ENCODE measurements at regions not wholly inside any gene's neighbourhood (a gene's known extent, or its start where the extent isn't known, plus 50 kb on each side); places are given as distances from the start of the nearest gene placed in this dataset.

DNA sequence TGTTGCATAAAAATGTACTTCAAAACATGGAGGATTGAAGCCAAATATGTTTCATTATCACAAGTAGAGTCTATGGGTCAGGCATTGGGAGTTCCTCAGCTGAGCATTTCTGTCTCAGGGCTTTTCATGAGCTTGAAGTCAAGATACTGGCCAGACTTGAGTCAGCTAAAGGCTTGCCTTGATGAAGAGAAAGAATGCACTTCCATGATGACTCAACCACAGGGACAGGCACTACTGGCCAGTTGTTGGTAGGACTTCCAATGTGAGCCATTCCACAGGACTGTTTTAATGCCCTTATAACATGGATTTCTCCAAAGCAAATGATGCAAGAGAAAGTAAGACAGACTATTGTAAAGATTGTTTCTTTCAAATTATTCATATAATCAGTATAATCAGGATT is 895.6 kb downstream of the RAB28 start (continued):
- TF ChIP-seq ZSCAN16 (tag by site-specific recombination; IDR thresholded peaks at IDR 0.05): no peak
- TF ChIP-seq ZNF184 (tag by site-specific recombination; IDR thresholded peaks at IDR 0.05): no peak

DNA sequence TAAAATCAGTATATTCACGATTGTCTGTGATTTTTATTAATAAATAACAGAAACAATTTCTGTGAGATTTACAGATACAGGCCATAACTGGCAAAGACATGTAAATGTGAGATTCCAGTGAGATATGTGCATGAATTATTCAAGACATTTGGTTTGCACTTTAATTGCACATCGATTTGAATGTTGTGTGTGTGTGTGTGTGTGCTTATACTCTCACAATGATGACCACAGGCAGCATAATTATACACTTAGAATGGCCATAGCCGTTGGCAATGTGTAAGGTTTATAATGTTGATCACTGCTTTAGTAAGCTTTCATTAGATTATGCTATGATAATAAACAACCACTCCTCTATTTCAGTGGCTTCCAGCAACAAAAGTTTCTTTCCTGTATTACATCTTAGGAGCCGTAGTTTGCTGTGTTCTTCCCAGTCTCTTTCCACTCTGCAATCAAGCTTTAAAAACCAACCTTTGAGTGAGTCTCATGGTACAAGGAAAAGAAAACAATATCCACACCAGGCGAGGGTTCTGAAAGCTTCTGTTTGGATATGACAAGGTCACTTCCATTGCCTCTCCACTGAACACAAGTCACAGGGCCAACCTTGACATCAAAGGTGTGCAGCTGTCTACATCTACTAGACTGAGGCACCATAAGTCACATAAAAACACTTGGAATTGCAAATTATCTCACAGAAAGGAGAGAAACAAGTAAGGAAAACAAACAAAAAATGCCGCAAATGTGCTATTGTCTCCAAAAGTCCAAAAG is 897.7 kb downstream of the RAB28 start:
- H3K9me3 ChIP-seq (ENCODE audit: control insufficient read depth, insufficient read depth, low read depth, low read length): no peaks in the 10 kb centered on the region
- H3K4me1 ChIP-seq (ENCODE audit: control insufficient read depth, insufficient read depth, low read length): no peaks in the 10 kb centered on the region
- no peak overlapping the region for H3K27ac ChIP-seq (ENCODE audit: extremely low read depth, low read depth, low read length)
- ChIA-PET POLR2A (no interaction called here), CTCF (no interaction called here)
- H3K36me3 ChIP-seq (ENCODE audit: control insufficient read depth in 2 of 2, insufficient read depth in 1 of 2, low read length in 2 of 2): no peaks in the 10 kb centered on the region
- TF ChIP-seq ZNF433 (tag by site-specific recombination; IDR thresholded peaks at IDR 0.05; ENCODE audit: low read depth): no peak
- TF ChIP-seq ZNF837 (tag by site-specific recombination; IDR thresholded peaks at IDR 0.05): no peak
- TF ChIP-seq ZNF140 (tag by site-specific recombination; IDR thresholded peaks at IDR 0.05): no peak
- no peak for TF ChIP-seq ZXDB (tag by site-specific recombination; IDR thresholded peaks at IDR 0.05)
- no peak for TF ChIP-seq ZNF404 (tag by site-specific recombination; IDR thresholded peaks at IDR 0.05)
- TF ChIP-seq, protein P1, sequence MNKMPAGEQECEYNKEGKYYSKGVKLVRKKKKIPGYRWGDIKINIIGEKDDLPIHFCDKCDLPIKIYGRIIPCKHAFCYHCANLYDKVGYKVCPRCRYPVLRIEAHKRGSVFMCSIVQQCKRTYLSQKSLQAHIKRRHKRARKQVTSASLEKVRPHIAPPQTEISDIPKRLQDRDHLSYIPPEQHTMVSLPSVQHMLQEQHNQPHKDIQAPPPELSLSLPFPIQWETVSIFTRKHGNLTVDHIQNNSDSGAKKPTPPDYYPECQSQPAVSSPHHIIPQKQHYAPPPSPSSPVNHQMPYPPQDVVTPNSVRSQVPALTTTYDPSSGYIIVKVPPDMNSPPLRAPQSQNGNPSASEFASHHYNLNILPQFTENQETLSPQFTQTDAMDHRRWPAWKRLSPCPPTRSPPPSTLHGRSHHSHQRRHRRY (tag by site-specific recombination; IDR thresholded peaks at IDR 0.05): no peak
- no peak for TF ChIP-seq ZNF266 (tag by site-specific recombination; IDR thresholded peaks at IDR 0.05; ENCODE audit: low read depth)
- no peak for TF ChIP-seq ZEB2 (tag by site-specific recombination; IDR thresholded peaks at IDR 0.05)
- no peak for TF ChIP-seq ZNF792 (tag by site-specific recombination; IDR thresholded peaks at IDR 0.05)
- no peak for TF ChIP-seq ZNF19 (tag by site-specific recombination; IDR thresholded peaks at IDR 0.05; ENCODE audit: low read depth)
- TF ChIP-seq ZBTB17 (tag by site-specific recombination; IDR thresholded peaks at IDR 0.05): no peak
- no peak for TF ChIP-seq ZSCAN23 (tag by site-specific recombination; IDR thresholded peaks at IDR 0.05)
- TF ChIP-seq YY1 (tag by site-specific recombination; IDR thresholded peaks at IDR 0.05): no peak
- TF ChIP-seq ZNF24 (tag by site-specific recombination; IDR thresholded peaks at IDR 0.05): no peak
- H3K4me3 ChIP-seq (ENCODE audit: low read depth, low read length): no peak overlapping the region

DNA sequence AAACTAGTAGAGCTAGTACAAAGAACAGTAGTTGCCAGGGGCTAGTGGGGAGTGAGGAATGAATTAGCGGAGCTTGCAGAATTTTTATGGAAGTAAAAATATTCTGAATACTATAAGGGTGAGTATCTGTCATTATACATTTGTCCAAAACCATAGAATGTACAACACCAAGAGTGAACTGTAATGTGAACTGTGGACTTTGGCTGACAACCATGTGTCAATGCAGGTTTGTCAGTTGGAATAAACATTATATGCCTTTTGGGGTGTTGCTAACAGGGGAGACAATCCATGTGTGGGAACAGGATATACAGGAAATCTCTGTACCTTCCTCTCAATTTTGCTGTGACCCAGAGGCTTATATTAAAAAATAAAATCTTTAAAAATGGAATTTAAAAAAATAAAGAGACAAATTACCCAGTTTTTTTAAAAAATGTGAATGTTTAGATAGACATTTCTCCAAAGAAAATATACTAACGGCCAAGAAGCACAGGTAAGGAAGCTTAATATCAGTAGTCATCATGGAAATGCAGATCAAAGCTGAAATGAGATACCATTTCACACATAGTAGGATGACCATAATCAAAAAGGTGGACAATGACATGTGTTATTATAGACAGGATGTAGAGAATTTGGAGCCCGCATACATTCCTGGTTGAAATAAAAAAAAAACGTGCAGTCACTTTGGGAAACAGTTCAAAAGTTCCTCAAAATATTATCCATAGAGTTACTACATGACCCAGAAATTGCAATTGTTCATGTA is 899.8 kb downstream of the RAB28 start:
- H3K4me3 ChIP-seq (ENCODE audit: low read depth, low read length): no peak overlapping the region
- TF ChIP-seq, protein P2, sequence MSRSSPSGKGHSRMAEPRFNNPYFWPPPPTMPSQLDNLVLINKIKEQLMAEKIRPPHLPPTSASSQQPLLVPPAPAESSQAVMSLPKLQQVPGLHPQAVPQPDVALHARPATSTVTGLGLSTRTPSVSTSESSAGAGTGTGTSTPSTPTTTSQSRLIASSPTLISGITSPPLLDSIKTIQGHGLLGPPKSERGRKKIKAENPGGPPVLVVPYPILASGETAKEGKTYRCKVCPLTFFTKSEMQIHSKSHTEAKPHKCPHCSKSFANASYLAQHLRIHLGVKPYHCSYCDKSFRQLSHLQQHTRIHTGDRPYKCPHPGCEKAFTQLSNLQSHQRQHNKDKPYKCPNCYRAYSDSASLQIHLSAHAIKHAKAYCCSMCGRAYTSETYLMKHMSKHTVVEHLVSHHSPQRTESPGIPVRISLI (tag by site-specific recombination; IDR thresholded peaks at IDR 0.05): no peak
- TF ChIP-seq ZNF248 (tag by site-specific recombination; IDR thresholded peaks at IDR 0.05): no peak
- H3K27ac ChIP-seq (ENCODE audit: extremely low read depth, low read depth, low read length): no peak overlapping the region
- no peaks in the 10 kb centered on the region for H3K4me1 ChIP-seq (ENCODE audit: control insufficient read depth, insufficient read depth, low read length)
- H3K36me3 ChIP-seq (ENCODE audit: control insufficient read depth in 2 of 2, insufficient read depth in 1 of 2, low read length in 2 of 2): no peaks in the 10 kb centered on the region
- H3K9me3 ChIP-seq (ENCODE audit: control insufficient read depth, insufficient read depth, low read depth, low read length): no peaks in the 10 kb centered on the region
- ChIA-PET CTCF (no interaction called here), POLR2A (no interaction called here)

DNA sequence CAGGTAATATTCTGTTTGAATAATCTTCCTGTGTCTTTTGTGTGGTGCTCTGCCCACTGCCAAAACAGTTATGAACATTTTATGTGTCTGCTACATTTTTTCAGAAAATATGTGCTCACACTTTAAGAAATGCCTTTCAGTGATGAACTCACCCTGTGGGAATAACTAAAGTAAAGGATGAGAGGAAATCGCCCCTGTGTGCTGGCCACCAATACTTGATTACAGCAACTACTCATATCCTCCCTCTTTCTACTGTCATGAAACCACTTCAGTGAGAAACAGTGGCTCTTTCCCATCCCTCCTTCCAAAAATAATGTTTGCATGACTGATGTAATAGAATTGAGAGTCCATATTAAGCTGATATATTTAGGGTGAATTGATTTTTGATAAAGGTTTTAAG is 900.9 kb downstream of the RAB28 start:
- no peak overlapping the region for H3K4me3 ChIP-seq (ENCODE audit: low read depth, low read length)
- POLR2A ChIA-PET: no interaction called here
- H3K4me1 ChIP-seq (ENCODE audit: control insufficient read depth, insufficient read depth, low read length): no peaks in the 10 kb centered on the region
- no peaks in the 10 kb centered on the region for H3K9me3 ChIP-seq (ENCODE audit: control insufficient read depth, insufficient read depth, low read depth, low read length)
- TF ChIP-seq ZNF626 (tag by site-specific recombination; IDR thresholded peaks at IDR 0.05): no peak
- no peak for TF ChIP-seq MYNN (tag by site-specific recombination; IDR thresholded peaks at IDR 0.05; ENCODE audit: borderline replicate concordance)
- TF ChIP-seq ZNF624 (tag by site-specific recombination; IDR thresholded peaks at IDR 0.05): no peak
- no peak for TF ChIP-seq ZNF670 (tag by site-specific recombination; IDR thresholded peaks at IDR 0.05; ENCODE audit: low read depth)
- no peak for TF ChIP-seq REPIN1 (tag by site-specific recombination; IDR thresholded peaks at IDR 0.05; ENCODE audit: low read depth)
- no peak for TF ChIP-seq ZNF140 (tag by site-specific recombination; IDR thresholded peaks at IDR 0.05)
- TF ChIP-seq, protein P3, sequence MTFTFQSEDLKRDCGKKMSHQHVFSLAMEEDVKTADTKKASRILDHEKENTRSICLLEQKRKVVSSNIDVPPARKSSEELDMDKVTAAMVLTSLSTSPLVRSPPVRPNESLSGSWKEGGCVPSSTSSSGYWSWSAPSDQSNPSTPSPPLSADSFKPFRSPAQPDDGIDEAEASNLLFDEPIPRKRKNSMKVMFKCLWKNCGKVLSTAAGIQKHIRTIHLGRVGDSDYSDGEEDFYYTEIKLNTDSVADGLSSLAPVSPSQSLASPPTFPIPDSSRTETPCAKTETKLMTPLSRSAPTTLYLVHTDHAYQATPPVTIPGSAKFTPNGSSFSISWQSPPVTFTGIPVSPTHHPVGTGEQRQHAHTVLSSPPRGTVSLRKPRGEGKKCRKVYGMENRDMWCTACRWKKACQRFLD (tag by site-specific recombination; IDR thresholded peaks at IDR 0.05): no peak
- TF ChIP-seq ZNF2 (tag by site-specific recombination; IDR thresholded peaks at IDR 0.05): no peak
- no peak for TF ChIP-seq SCRT1 (tag by site-specific recombination; IDR thresholded peaks at IDR 0.05; ENCODE audit: borderline replicate concordance)
- no peak for TF ChIP-seq ZFP37 (tag by site-specific recombination; IDR thresholded peaks at IDR 0.05)
- CTCF ChIA-PET: no interaction called here
- no peak overlapping the region for H3K27ac ChIP-seq (ENCODE audit: extremely low read depth, low read depth, low read length)
- H3K36me3 ChIP-seq (ENCODE audit: control insufficient read depth in 2 of 2, insufficient read depth in 1 of 2, low read length in 2 of 2): no peaks in the 10 kb centered on the region
